H1 (cell line): ENCODE measurements at regions not wholly inside any gene's neighbourhood (a gene's known extent, or its start where the extent isn't known, plus 50 kb on each side); places are given as distances from the start of the nearest gene placed in this dataset.

Source experiments
- CTCF ChIA-PET: fragments of 300-600 bp; sonication (Branson Sonifier 250); formaldehyde crosslinking; loops from one replicate; lab custom pipeline; 2021; ENCODE audit not compliant: partially characterized antibody; lab: Charles Lee
- POLR2A ChIA-PET: fragments of 300-600 bp; sonication (Branson Sonifier 250); formaldehyde crosslinking; loops from one replicate; lab custom pipeline; 2021; ENCODE audit warnings: inconsistent platforms; ENCODE audit not compliant: partially characterized antibody; lab: Charles Lee
- DNase-seq, 2 experiments: peaks; one replicate each; pipeline versions ENCODE4 v3.0.0 to v3.0.0-alpha.2; 2010 to 2022; ENCODE audit warnings: low spot score in 2 of 2, low read depth in 1 of 2, mixed read lengths in 1 of 2
- FAIRE-seq: peaks from 2 replicates; lab custom pipeline; 2011; peaks lifted over from hg19 to GRCh38; lab: Jason Lieb, UNC
- H2AFZ ChIP-seq: 2 replicates; pipeline ENCODE4 v1.8.1; 2012; ENCODE audit warnings: low read length, inconsistent platforms
- H2AK5ac ChIP-seq: 2 replicates; pipeline ENCODE4 v1.6.1; 2013; ENCODE audit warnings: low read depth, low read length
- H2BK120ac ChIP-seq: replicated peaks from 2 replicates; pipeline ENCODE3; 2013; ENCODE audit warnings: low read depth, low read length, inconsistent platforms
- H2BK12ac ChIP-seq: 2 replicates; pipeline ENCODE4 v1.6.1; 2013; ENCODE audit warnings: low read depth, low read length
- H2BK15ac ChIP-seq: 2 replicates; pipeline ENCODE4 v1.6.1; 2013; ENCODE audit warnings: low read length
- H2BK20ac ChIP-seq: 2 replicates; pipeline ENCODE4 v1.6.1; 2013; ENCODE audit warnings: low read length
- H2BK5ac ChIP-seq: 2 replicates; pipeline ENCODE4 v1.6.1; 2013; ENCODE audit warnings: low read depth, low read length
- H3K14ac ChIP-seq: 2 replicates; pipeline ENCODE4 v1.6.1; 2013; ENCODE audit warnings: inconsistent platforms; ENCODE audit not compliant: insufficient read length
- H3K18ac ChIP-seq: 2 replicates; pipeline ENCODE4 v1.6.1; 2013; ENCODE audit warnings: low read length; ENCODE audit errors: extremely low read depth
- H3K23ac ChIP-seq: 2 replicates; pipeline ENCODE4 v1.6.1; 2013; ENCODE audit warnings: inconsistent platforms; ENCODE audit not compliant: insufficient read length
- H3K23me2 ChIP-seq: 2 replicates; pipeline ENCODE4 v1.6.1; 2013; ENCODE audit warnings: low read depth, low read length
- H3K27ac ChIP-seq: 2 replicates; pipeline ENCODE4 v1.6.1; 2011; ENCODE audit warnings: low read depth, low read length, inconsistent platforms
- H3K27me3 ChIP-seq, 4 experiments: replicated peaks in 1 of 4; 1 replicate in 1 of 4; 2 replicates in 3 of 4; pipeline versions ENCODE4 v1.6.1 to v1.8.1; 2011 to 2013; ENCODE audit warnings: low read length in 3 of 4, mild to moderate bottlenecking in 3 of 4, inconsistent platforms in 2 of 4, mixed read lengths in 2 of 4, moderate library complexity in 1 of 4; ENCODE audit not compliant: control insufficient read depth in 3 of 4, insufficient read depth in 3 of 4; ENCODE audit errors: extremely low read depth in 1 of 4
- H3K36me3 ChIP-seq, 4 experiments: 2 replicates each; pipeline versions ENCODE4 v1.6.1 to v1.8.1; 2011 to 2013; ENCODE audit warnings: mild to moderate bottlenecking in 4 of 4, low read length in 3 of 4, moderate library complexity in 2 of 4, control low read depth in 1 of 4, inconsistent platforms in 1 of 4; ENCODE audit not compliant: insufficient read depth in 4 of 4, control insufficient read depth in 2 of 4
- H3K4ac ChIP-seq: replicated peaks from 2 replicates; pipeline ENCODE3; 2013; ENCODE audit warnings: low read length, low read depth, mixed read lengths, inconsistent platforms; ENCODE audit not compliant: insufficient read length
- H3K4me1 ChIP-seq, 4 experiments: replicated peaks in 1 of 4; 1 replicate in 1 of 4; 2 replicates in 3 of 4; pipeline versions ENCODE4 v1.6.1 to v1.8.1; 2011 to 2013; ENCODE audit warnings: low read length in 3 of 4, inconsistent platforms in 2 of 4, mixed read lengths in 1 of 4; ENCODE audit not compliant: insufficient read depth in 4 of 4, control insufficient read depth in 3 of 4
- H3K4me2 ChIP-seq, 2 experiments: 2 replicates each; pipeline versions ENCODE4 v1.6.1 to v1.8.1; 2011 to 2013; ENCODE audit warnings: low read depth in 2 of 2, low read length in 2 of 2, control low read depth in 1 of 2, inconsistent platforms in 1 of 2, mild to moderate bottlenecking in 1 of 2; ENCODE audit not compliant: insufficient read depth in 1 of 2
- H3K4me3 ChIP-seq, 4 experiments: fragments of 200-600, 300-600 bp in 1 of 4; sonication (generic), shearing (Covaris generic), sonication (Bioruptor Twin) in 1 of 4; 2 replicates each; pipeline versions ENCODE4 v1.5.1 to v1.8.1; 2011 to 2016; ENCODE audit warnings: low read length in 4 of 4, low read depth in 3 of 4, control low read depth in 2 of 4, inconsistent platforms in 2 of 4, mild to moderate bottlenecking in 2 of 4, mixed read lengths in 1 of 4, moderate library complexity in 1 of 4; ENCODE audit not compliant: insufficient read depth in 2 of 4; ENCODE audit errors: extremely low read depth in 1 of 4
- H3K56ac ChIP-seq: replicated peaks from 2 replicates; pipeline ENCODE3; 2013; ENCODE audit warnings: low read depth, mild to moderate bottlenecking, mixed read lengths, low read length, inconsistent platforms; ENCODE audit not compliant: insufficient read length
- H3K79me1 ChIP-seq: 2 replicates; pipeline ENCODE4 v1.6.1; 2013; ENCODE audit warnings: low read depth, low read length, control low read depth
- H3K79me2 ChIP-seq, 2 experiments: 2 replicates each; pipeline versions ENCODE4 v1.6.1 to v1.8.1; 2012 to 2013; ENCODE audit warnings: low read length in 2 of 2, mild to moderate bottlenecking in 2 of 2, inconsistent platforms in 1 of 2; ENCODE audit not compliant: insufficient read depth in 2 of 2, control insufficient read depth in 1 of 2
- H3K9ac ChIP-seq, 4 experiments: replicated peaks in 1 of 4; 1 replicate in 1 of 4; 2 replicates in 3 of 4; pipeline versions ENCODE4 v1.6.1 to v1.8.1; 2011 to 2013; ENCODE audit warnings: low read depth in 3 of 4, low read length in 3 of 4, control low read depth in 2 of 4, mild to moderate bottlenecking in 2 of 4, moderate library complexity in 2 of 4, inconsistent platforms in 1 of 4; ENCODE audit errors: extremely low read depth in 1 of 4
- H3K9me3 ChIP-seq, 2 experiments: 2 replicates each; pipeline versions ENCODE4 v1.6.1 to v1.8.1; 2012 to 2013; ENCODE audit warnings: mild to moderate bottlenecking in 2 of 2, moderate library complexity in 2 of 2, control low read depth in 1 of 2, inconsistent platforms in 1 of 2, low read depth in 1 of 2, low read length in 1 of 2, mixed read lengths in 1 of 2; ENCODE audit not compliant: insufficient read depth in 2 of 2
- H4K20me1 ChIP-seq, 2 experiments: replicated peaks in 1 of 2; 2 replicates each; pipeline versions ENCODE3 to v1.8.1; 2011 to 2013; ENCODE audit warnings: inconsistent platforms in 2 of 2, low read length in 2 of 2, mild to moderate bottlenecking in 1 of 2; ENCODE audit not compliant: insufficient read depth in 2 of 2, control insufficient read depth in 1 of 2
- H4K5ac ChIP-seq: 2 replicates; pipeline ENCODE4 v1.6.1; 2013; ENCODE audit warnings: low read length, low read depth, mixed read lengths, inconsistent platforms; ENCODE audit not compliant: insufficient read length
- H4K8ac ChIP-seq: 2 replicates; pipeline ENCODE4 v1.8.0; 2013; ENCODE audit warnings: mild to moderate bottlenecking, moderate library complexity, low read length, inconsistent platforms; ENCODE audit not compliant: insufficient read depth; ENCODE audit errors: extremely low read depth
- H4K91ac ChIP-seq: replicated peaks from 2 replicates; pipeline ENCODE3; 2013; ENCODE audit warnings: low read length, mixed read lengths, inconsistent platforms; ENCODE audit not compliant: insufficient read length
- BACH1 ChIP-seq: IDR thresholded peaks from 2 replicates; pipeline ENCODE4 v1.6.1; 2012; ENCODE audit warnings: low read length, improper control_type of control experiment
- CHD2 ChIP-seq: IDR thresholded peaks from 2 replicates; pipeline ENCODE4 v1.6.1; 2012; ENCODE audit warnings: low read length, improper control_type of control experiment
- MAFK ChIP-seq: IDR thresholded peaks from 2 replicates; pipeline ENCODE4 v1.6.1; 2012; ENCODE audit warnings: low read depth, mild to moderate bottlenecking, improper control_type of control experiment, low read length
- RBBP5 ChIP-seq: IDR thresholded peaks from 2 replicates; pipeline ENCODE4 v1.7.1; 2012; ENCODE audit warnings: low read depth, mild to moderate bottlenecking, inconsistent platforms, low read length, moderate library complexity, borderline replicate concordance
- SIRT6 ChIP-seq: IDR thresholded peaks from one replicate; pipeline ENCODE4 v1.7.1; 2012; ENCODE audit warnings: low read length, inconsistent platforms
- TAF1 ChIP-seq: IDR thresholded peaks from 2 replicates; pipeline ENCODE4 v1.6.1; 2011; ENCODE audit warnings: mild to moderate bottlenecking, low read depth, low read length
- TCF12 ChIP-seq: IDR thresholded peaks from 2 replicates; pipeline ENCODE4 v1.6.1; 2011; ENCODE audit warnings: low read depth, mild to moderate bottlenecking, low read length
- WGBS, 2 experiments: shearing (Covaris generic) in 1 of 2; methylation state at CpG; one replicate each; pipeline versions ENCODE4 v1.1.6 to v1.1.7; 2013 to 2015; ENCODE audit warnings: low lambda C conversion rate in 2 of 2, mixed read lengths in 2 of 2, inconsistent platforms in 1 of 2, low coverage in 1 of 2, missing lambda C conversion rate in 1 of 2; ENCODE audit not compliant: insufficient replicate concordance in 2 of 2, insufficient coverage in 1 of 2, insufficient read length in 1 of 2; ENCODE audit errors: extremely low coverage in 1 of 2, missing lambda C conversion rate in 1 of 2; 5-methylcytosine and 5-hydroxymethylcytosine counted together

- peaks cover 0 to 6% of the 10 kb centered on the region in 2 experiments; a peak in 2 of 4 replicates for H3K9me3 ChIP-seq
- H4K91ac ChIP-seq, result no peak overlapping the region
- H3K23ac ChIP-seq, result no peak overlapping the region
- ChIA-PET CTCF (interaction anchor here (1.2 kb wide), 1 partner anchor 11 kb away, joined by 4 read pairs; no protein-coding TSS in a partner anchor), POLR2A (no interaction called here)
- no peak overlapping the region for H3K4me3 ChIP-seq
- H3K23me2 ChIP-seq, result no peaks in the 10 kb centered on the region
- no peak for FAIRE-seq
- H2AK5ac ChIP-seq, result no peak overlapping the region
- H3K4ac ChIP-seq, result no peak overlapping the region
- H3K27me3 ChIP-seq, result no peaks in the 10 kb centered on the region
- no peak overlapping the region for H3K14ac ChIP-seq
- H2BK120ac ChIP-seq, result peak overlapping the region; percentile 37
- H3K4me1 ChIP-seq, result peaks cover 3 to 9% (median 5%) of the 10 kb centered on the region in 4 experiments; a peak in 3 of 7 replicates
- H3K4me2 ChIP-seq, result no peak overlapping the region
- TF ChIP-seq TCF12 (no peak), TAF1 (no peak), MAFK (no peak), BACH1 (no peak), SIRT6 (no peak), CHD2 (no peak), RBBP5 (no peak)
- H3K56ac ChIP-seq, result no peak overlapping the region
- no peaks in the 10 kb centered on the region for H4K20me1 ChIP-seq
- no peak overlapping the region for H4K5ac ChIP-seq
- H2BK20ac ChIP-seq, result no peak overlapping the region; the same call in 1 of the 2 replicates
- no peak overlapping the region for H3K27ac ChIP-seq
- no peak for DNase-seq
- H2BK15ac ChIP-seq, result no peak overlapping the region
- no peak overlapping the region for H2BK5ac ChIP-seq
- H3K36me3 ChIP-seq, result peaks cover 0 to 3% (median 0%) of the 10 kb centered on the region in 4 experiments; a peak in 1 of 8 replicates
- H3K79me1 ChIP-seq, result no peaks in the 10 kb centered on the region
- H3K9ac ChIP-seq, result no peak overlapping the region
- WGBS, 2 experiments, result 82% methylated on average over 1 of the region's 1 CpG; no CpG with 5 or more reads in 1 of the 2 experiments
- H2AFZ ChIP-seq, result no peak overlapping the region
- no peak overlapping the region for H2BK12ac ChIP-seq
- no peaks in the 10 kb centered on the region for H3K79me2 ChIP-seq
- no peak overlapping the region for H4K8ac ChIP-seq
- no peak overlapping the region for H3K18ac ChIP-seq
Measured at GRCh38 chr3:16797831-16798230, 86.9 kb upstream of the PLCL2 start.
